Prostate gland (tissue), 2 donors: ENCODE measurements at regions not wholly inside any gene's neighbourhood (a gene's known extent, or its start where the extent isn't known, plus 50 kb on each side); places are given as distances from the start of the nearest gene placed in this dataset.

Source experiments
- CTCF ChIP-seq, 4 experiments: fragments of 200-600 bp in 2 of 4; fragments of 450-650 bp in 2 of 4; sonication (generic) in 2 of 4; IDR thresholded peaks; 1 replicate in 3 of 4; 2 replicates in 1 of 4; pipeline ENCODE4 v1.5.1; 2016 to 2019; ENCODE audit warnings: antibody characterized with exemption in 4 of 4, mild to moderate bottlenecking in 2 of 4, moderate library complexity in 2 of 4
- POLR2A ChIP-seq: fragments of 450-650 bp; IDR thresholded peaks from one replicate; pipeline ENCODE4 v1.6.1; 2016; ENCODE audit warnings: antibody characterized with exemption, mild to moderate bottlenecking

GRCh38 chr9:81844131-81844567, 84.1 kb upstream of the SPATA31D4 start:
- no peak for TF ChIP-seq CTCF (IDR thresholded peaks at IDR 0.05)
- no peak for TF ChIP-seq POLR2A
